ENCODE measurements at regions not wholly inside any gene's neighbourhood (a gene's known extent, or its start where the extent isn't known, plus 50 kb on each side); places are given as distances from the start of the nearest gene placed in this dataset.
"Not testable (repeated sequence)": the region's sequence is repeated elsewhere in the genome, so short reads cannot be mapped to it uniquely, and the experiment has no call there.

GRCh38 chr2:238543732-238544131 lies 117.0 kb downstream of the ASB1 start:
- ATAC-seq (replicated peaks); H3K27ac Mint-ChIP-seq; H3K27me3 Mint-ChIP-seq; H3K36me3 Mint-ChIP-seq (ENCODE audit: low read depth); H3K4me3 Mint-ChIP-seq; H3K9me3 Mint-ChIP-seq; H3K4me1 Mint-ChIP-seq: not testable (repeated sequence)

GRCh38 chr2:238548902-238549462 lies 122.3 kb downstream of the ASB1 start:
- H3K9me3 Mint-ChIP-seq = peaks cover 4% of the 10 kb centered on the region
- H3K27me3 Mint-ChIP-seq = peaks cover 8% of the 10 kb centered on the region
- no peaks in the 10 kb centered on the region for H3K36me3 Mint-ChIP-seq (ENCODE audit: low read depth)
- no peaks in the 10 kb centered on the region for H3K4me1 Mint-ChIP-seq
- H3K4me3 Mint-ChIP-seq = no peak overlapping the region
- H3K27ac Mint-ChIP-seq = no peak overlapping the region
- ATAC-seq (replicated peaks) = no peak

- Mint-ChIP-seq H3K9me3 (peaks cover 4% of the 10 kb centered on the region), H3K4me1 (no peaks in the 10 kb centered on the region), H3K27me3 (peaks cover 7% of the 10 kb centered on the region), H3K36me3 (ENCODE audit: low read depth) (no peaks in the 10 kb centered on the region), H3K4me3 (no peak overlapping the region), H3K27ac (no peak overlapping the region)
- ATAC-seq (replicated peaks) = no peak
These were observed 123.1 kb downstream of the ASB1 start for GRCh38 chr2:238549866-238550265.

GRCh38 chr2:238551091-238551490 lies 124.4 kb downstream of the ASB1 start:
- Mint-ChIP-seq H3K9me3 (peaks cover 4% of the 10 kb centered on the region), H3K36me3 (ENCODE audit: low read depth) (no peaks in the 10 kb centered on the region), H3K27me3 (peaks cover 4% of the 10 kb centered on the region), H3K27ac (no peak overlapping the region), H3K4me1 (no peaks in the 10 kb centered on the region), H3K4me3 (no peak overlapping the region)
- ATAC-seq (replicated peaks) = no peak

GRCh38 chr2:238552226-238552625 lies 125.5 kb downstream of the ASB1 start:
- no peaks in the 10 kb centered on the region for H3K4me1 Mint-ChIP-seq
- H3K27ac Mint-ChIP-seq = no peak overlapping the region
- peaks cover 4% of the 10 kb centered on the region for H3K9me3 Mint-ChIP-seq
- no peak overlapping the region for H3K4me3 Mint-ChIP-seq
- no peaks in the 10 kb centered on the region for H3K36me3 Mint-ChIP-seq (ENCODE audit: low read depth)
- no peak for ATAC-seq (replicated peaks)
- H3K27me3 Mint-ChIP-seq = peaks cover 4% of the 10 kb centered on the region

- Mint-ChIP-seq H3K36me3 (ENCODE audit: low read depth) (no peaks in the 10 kb centered on the region), H3K27ac (no peak overlapping the region), H3K9me3 (peaks cover 4% of the 10 kb centered on the region), H3K4me1 (no peaks in the 10 kb centered on the region), H3K27me3 (peaks cover 9% of the 10 kb centered on the region), H3K4me3 (no peak overlapping the region)
- no peak for ATAC-seq (replicated peaks)
These were observed 126.4 kb downstream of the ASB1 start for GRCh38 chr2:238553159-238553558.

- Mint-ChIP-seq H3K27me3 (peaks cover 9% of the 10 kb centered on the region), H3K9me3 (peaks cover 4% of the 10 kb centered on the region), H3K27ac (no peak overlapping the region), H3K36me3 (ENCODE audit: low read depth) (no peaks in the 10 kb centered on the region), H3K4me3 (no peak overlapping the region), H3K4me1 (no peaks in the 10 kb centered on the region)
- ATAC-seq (replicated peaks) = no peak
These were observed 128.0 kb downstream of the ASB1 start for GRCh38 chr2:238554468-238555315.

- H3K4me3 Mint-ChIP-seq = no peak overlapping the region
- H3K4me1 Mint-ChIP-seq = no peaks in the 10 kb centered on the region
- ATAC-seq (replicated peaks) = no peak
- H3K9me3 Mint-ChIP-seq = peaks cover 4% of the 10 kb centered on the region
- H3K27me3 Mint-ChIP-seq = peaks cover 9% of the 10 kb centered on the region
- no peaks in the 10 kb centered on the region for H3K36me3 Mint-ChIP-seq (ENCODE audit: low read depth)
- H3K27ac Mint-ChIP-seq = no peak overlapping the region
These were observed 129.2 kb downstream of the ASB1 start for GRCh38 chr2:238555786-238556542.

GRCh38 chr2:238557431-238557830 lies 130.7 kb downstream of the ASB1 start:
- ATAC-seq (replicated peaks) = no peak
- Mint-ChIP-seq H3K27ac (no peak overlapping the region), H3K4me1 (no peaks in the 10 kb centered on the region), H3K27me3 (peaks cover 9% of the 10 kb centered on the region), H3K4me3 (no peak overlapping the region), H3K36me3 (ENCODE audit: low read depth) (no peaks in the 10 kb centered on the region), H3K9me3 (peaks cover 4% of the 10 kb centered on the region)

GRCh38 chr2:238557936-238558335 lies 131.2 kb downstream of the ASB1 start:
- Mint-ChIP-seq H3K27ac (no peak overlapping the region), H3K36me3 (ENCODE audit: low read depth) (no peaks in the 10 kb centered on the region), H3K27me3 (peaks cover 8% of the 10 kb centered on the region), H3K4me3 (no peak overlapping the region), H3K4me1 (no peaks in the 10 kb centered on the region), H3K9me3 (peaks cover 3% of the 10 kb centered on the region)
- ATAC-seq (replicated peaks) = no peak

- peaks cover 6% of the 10 kb centered on the region for H3K27me3 Mint-ChIP-seq
- H3K27ac Mint-ChIP-seq = no peak overlapping the region
- H3K4me3 Mint-ChIP-seq = no peak overlapping the region
These were observed 131.9 kb downstream of the ASB1 start for GRCh38 chr2:238558456-238559099.

GRCh38 chr2:238560234-238560633 lies 133.5 kb downstream of the ASB1 start:
- Mint-ChIP-seq H3K27ac (no peak overlapping the region), H3K36me3 (ENCODE audit: low read depth) (no peaks in the 10 kb centered on the region), H3K9me3 (no peaks in the 10 kb centered on the region), H3K4me3 (no peak overlapping the region), H3K4me1 (no peaks in the 10 kb centered on the region), H3K27me3 (peaks cover 6% of the 10 kb centered on the region)
- ATAC-seq (replicated peaks) = no peak

More at GRCh38 chr2:238558456-238559099, 131.9 kb downstream of the ASB1 start:
- Mint-ChIP-seq H3K9me3 (no peaks in the 10 kb centered on the region), H3K4me1 (no peaks in the 10 kb centered on the region), H3K36me3 (ENCODE audit: low read depth) (no peaks in the 10 kb centered on the region)
- no peak for ATAC-seq (replicated peaks)

- Mint-ChIP-seq H3K9me3 (no peaks in the 10 kb centered on the region), H3K4me3 (no peak overlapping the region), H3K36me3 (ENCODE audit: low read depth) (no peaks in the 10 kb centered on the region), H3K27me3 (peaks cover 6% of the 10 kb centered on the region), H3K27ac (no peak overlapping the region), H3K4me1 (no peaks in the 10 kb centered on the region)
- ATAC-seq (replicated peaks) = no peak
These were observed 134.5 kb downstream of the ASB1 start for GRCh38 chr2:238561230-238561629.

- no peak overlapping the region for H3K27ac Mint-ChIP-seq
- ATAC-seq (replicated peaks) = no peak
- no peaks in the 10 kb centered on the region for H3K9me3 Mint-ChIP-seq
- peaks cover 4% of the 10 kb centered on the region for H3K27me3 Mint-ChIP-seq
- H3K36me3 Mint-ChIP-seq (ENCODE audit: low read depth) = no peaks in the 10 kb centered on the region
- no peaks in the 10 kb centered on the region for H3K4me1 Mint-ChIP-seq
- no peak overlapping the region for H3K4me3 Mint-ChIP-seq
These were observed 135.7 kb downstream of the ASB1 start for GRCh38 chr2:238562446-238562845.

Data from activated T-helper 17 cell treated with anti-CD3 and anti-CD28 coated beads, Interleukin-2, amount 50 U/mL, for 72 hours (primary cell).